ENCODE measurements at regions not wholly inside any gene's neighbourhood (a gene's known extent, or its start where the extent isn't known, plus 50 kb on each side); places are given as distances from the start of the nearest gene placed in this dataset.

DNA sequence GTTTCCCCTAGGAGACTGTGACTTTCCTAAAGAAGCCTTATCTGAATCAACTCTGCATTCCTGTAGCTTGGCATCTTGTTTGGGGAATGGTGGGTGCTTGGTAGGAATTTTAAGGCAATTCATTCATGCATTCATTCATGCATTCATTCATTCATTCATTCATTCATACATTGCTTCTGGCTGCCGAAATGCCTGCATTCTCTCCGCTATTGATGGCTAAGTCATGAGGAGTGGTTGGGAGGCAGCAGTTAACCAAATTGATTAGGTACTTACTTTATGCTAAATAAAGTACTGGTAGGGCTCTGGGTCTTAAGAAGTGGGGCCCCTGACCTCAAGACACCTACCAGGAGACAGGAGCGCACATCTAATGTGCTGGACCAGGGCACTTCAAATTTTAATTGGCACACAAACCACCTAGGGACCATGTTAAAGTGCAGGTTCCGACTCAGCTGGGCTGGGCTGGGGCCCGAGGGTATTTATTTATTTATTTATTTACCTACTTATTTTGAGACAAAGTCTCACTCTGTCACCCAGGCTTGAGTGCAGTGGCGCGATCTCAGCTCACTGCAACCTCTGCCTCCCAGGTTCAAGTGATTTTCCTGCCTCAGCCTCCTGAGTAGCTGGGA lies 127.6 kb downstream of the ANKRD60 start:
- TF ChIP-seq POLR2A (IDR thresholded peaks at IDR 0.05) (no peak), EP300 (IDR thresholded peaks at IDR 0.05) (no peak)
- TF ChIP-seq, protein P1, sequence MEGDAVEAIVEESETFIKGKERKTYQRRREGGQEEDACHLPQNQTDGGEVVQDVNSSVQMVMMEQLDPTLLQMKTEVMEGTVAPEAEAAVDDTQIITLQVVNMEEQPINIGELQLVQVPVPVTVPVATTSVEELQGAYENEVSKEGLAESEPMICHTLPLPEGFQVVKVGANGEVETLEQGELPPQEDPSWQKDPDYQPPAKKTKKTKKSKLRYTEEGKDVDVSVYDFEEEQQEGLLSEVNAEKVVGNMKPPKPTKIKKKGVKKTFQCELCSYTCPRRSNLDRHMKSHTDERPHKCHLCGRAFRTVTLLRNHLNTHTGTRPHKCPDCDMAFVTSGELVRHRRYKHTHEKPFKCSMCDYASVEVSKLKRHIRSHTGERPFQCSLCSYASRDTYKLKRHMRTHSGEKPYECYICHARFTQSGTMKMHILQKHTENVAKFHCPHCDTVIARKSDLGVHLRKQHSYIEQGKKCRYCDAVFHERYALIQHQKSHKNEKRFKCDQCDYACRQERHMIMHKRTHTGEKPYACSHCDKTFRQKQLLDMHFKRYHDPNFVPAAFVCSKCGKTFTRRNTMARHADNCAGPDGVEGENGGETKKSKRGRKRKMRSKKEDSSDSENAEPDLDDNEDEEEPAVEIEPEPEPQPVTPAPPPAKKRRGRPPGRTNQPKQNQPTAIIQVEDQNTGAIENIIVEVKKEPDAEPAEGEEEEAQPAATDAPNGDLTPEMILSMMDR (IDR thresholded peaks at IDR 0.05), result no peak
- DNase-seq (ENCODE audit: low spot score in 2 of 2), result no peak
- Histone ChIP-seq H3K36me3 (no peaks in the 10 kb centered on the region), H3K27me3 (no peaks in the 10 kb centered on the region), H3K4me3 (no peak overlapping the region), H3K9me3 (no peaks in the 10 kb centered on the region), H3K27ac (no peak overlapping the region), H3K4me1 (peaks cover 0 to 22% (median 0%) of the 10 kb centered on the region in 4 donors)
- 94 to 97% methylated on average over 7 of the region's 7 CpGs for WGBS, 2 donors

DNA sequence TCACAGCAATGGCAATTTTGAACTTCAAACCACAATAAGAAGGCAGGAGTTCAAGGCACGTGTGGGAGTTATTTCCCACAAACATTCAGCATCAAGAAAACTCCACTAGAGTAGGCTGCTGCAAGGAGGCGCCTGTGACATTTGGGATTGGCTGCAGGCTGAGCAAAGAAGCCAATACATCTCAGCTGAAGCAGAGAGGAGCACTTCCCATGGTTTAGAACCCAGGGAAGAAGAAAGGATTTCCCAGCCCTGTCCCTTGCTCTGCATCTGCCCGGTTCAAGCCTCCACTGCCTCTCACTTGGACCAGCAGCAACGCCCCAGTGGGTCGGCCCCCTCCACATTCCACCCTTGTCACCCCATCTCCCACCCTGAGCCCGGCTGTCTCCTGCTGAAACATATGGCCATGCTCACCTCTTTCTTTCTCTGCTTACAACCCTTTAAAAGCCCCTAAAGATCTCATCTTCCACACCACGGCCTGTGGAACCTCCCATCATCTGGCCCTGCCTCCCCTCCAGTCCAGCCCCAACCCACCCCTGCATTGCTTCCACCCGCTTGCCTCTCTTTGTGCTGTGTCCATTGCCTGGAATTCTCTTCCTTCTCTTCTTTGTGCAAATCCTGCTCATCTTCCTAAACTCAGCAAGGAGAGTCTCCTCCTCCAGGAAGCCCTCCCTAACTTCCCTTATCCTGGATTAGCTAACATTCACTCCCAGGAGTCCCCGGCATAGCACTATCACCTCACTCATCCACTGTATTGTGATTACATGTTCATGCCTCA lies 128.3 kb downstream of the ANKRD60 start:
- whole genome bisulfite sequencing, 2 donors, result 71 to 72% methylated on average over 9 of the region's 9 CpGs
- no peaks in the 10 kb centered on the region for H3K9me3 ChIP-seq
- TF ChIP-seq EP300 (IDR thresholded peaks at IDR 0.05) (no peak), POLR2A (IDR thresholded peaks at IDR 0.05) (no peak)
- TF ChIP-seq, protein P1 (IDR thresholded peaks at IDR 0.05), result no peak
- H3K27ac ChIP-seq, result no peak overlapping the region
- no peaks in the 10 kb centered on the region for H3K27me3 ChIP-seq
- no peaks in the 10 kb centered on the region for H3K36me3 ChIP-seq
- peaks cover 0 to 22% (median 0%) of the 10 kb centered on the region in 4 donors for H3K4me1 ChIP-seq
- no peak for DNase-seq (ENCODE audit: low spot score in 2 of 2)
- H3K4me3 ChIP-seq, result no peak overlapping the region

DNA sequence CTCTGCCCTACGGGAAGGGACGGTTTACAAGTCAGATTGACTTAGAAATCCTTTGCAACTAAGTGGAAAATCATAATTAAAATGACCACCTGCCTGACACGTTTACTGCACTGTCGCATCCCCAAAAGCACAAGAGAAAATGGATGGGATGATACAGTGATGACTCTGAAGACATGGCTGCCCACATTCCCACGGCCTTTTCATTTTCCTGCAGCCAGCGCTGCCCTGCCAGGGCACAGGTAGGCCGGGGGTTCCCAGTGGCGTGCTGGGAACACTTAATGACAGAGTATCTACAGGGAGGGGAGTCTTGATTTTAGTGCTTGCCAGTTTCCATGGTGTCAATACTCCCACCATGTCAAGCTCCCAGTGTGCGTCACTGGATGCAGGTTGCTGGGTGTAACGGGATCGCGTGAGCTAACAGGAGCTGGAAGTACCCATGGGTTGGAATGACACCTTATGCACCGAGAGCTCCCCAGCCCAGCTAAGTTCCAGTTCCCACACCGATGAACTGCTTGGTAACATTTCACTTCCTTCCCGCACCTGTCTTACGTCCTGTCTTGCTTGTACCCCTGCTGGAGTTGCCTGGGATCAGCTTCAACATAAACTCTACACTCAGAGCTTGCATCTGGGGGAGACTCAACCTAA lies 129.0 kb downstream of the ANKRD60 start:
- 91 to 94% methylated on average over 16 of the region's 16 CpGs for WGBS, 2 donors
- DNase-seq (ENCODE audit: low spot score in 2 of 2), result no peak

DNA sequence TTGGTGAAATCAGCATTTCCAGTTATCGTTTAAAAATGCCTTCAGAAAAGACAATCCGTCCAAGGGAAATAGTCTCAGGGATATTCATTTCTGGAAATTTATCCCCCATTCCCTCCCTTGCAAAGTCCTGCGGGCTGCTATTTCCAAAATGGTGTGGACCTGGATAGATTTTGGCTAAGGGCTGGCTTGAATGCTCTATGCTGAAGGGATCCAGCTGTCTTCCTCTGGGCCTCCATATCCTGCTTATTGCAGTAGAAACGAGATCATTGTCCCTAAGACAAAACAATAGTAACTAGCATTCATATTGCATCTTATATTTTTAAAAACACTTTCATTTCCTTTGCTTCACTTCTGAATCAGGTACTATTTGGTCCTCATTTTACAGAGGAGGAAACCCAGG lies 129.9 kb downstream of the ANKRD60 start:
- no peak overlapping the region for H3K4me3 ChIP-seq
- DNase-seq (ENCODE audit: low spot score in 2 of 2), result no peak
- no peaks in the 10 kb centered on the region for H3K36me3 ChIP-seq
- 85 to 87% methylated on average over 4 of the region's 4 CpGs for WGBS, 2 donors
- H3K9me3 ChIP-seq, result no peaks in the 10 kb centered on the region
- no peaks in the 10 kb centered on the region for H3K27me3 ChIP-seq
- H3K27ac ChIP-seq, result no peak overlapping the region
- TF ChIP-seq, protein P1 (IDR thresholded peaks at IDR 0.05), result no peak
- no peak for TF ChIP-seq EP300 (IDR thresholded peaks at IDR 0.05)
- H3K4me1 ChIP-seq, result peaks cover 0 to 22% (median 0%) of the 10 kb centered on the region in 4 donors

More for the DNA sequence above, 129.0 kb downstream of the ANKRD60 start:
- H3K27ac ChIP-seq, result no peak overlapping the region
- H3K4me3 ChIP-seq, result no peak overlapping the region
- TF ChIP-seq POLR2A (IDR thresholded peaks at IDR 0.05) (no peak), EP300 (IDR thresholded peaks at IDR 0.05) (no peak)
- TF ChIP-seq, protein P1 (IDR thresholded peaks at IDR 0.05), result no peak
- H3K9me3 ChIP-seq, result no peaks in the 10 kb centered on the region
- peaks cover 0 to 22% (median 0%) of the 10 kb centered on the region in 4 donors for H3K4me1 ChIP-seq
- H3K36me3 ChIP-seq, result no peaks in the 10 kb centered on the region
- H3K27me3 ChIP-seq, result no peaks in the 10 kb centered on the region

DNA sequence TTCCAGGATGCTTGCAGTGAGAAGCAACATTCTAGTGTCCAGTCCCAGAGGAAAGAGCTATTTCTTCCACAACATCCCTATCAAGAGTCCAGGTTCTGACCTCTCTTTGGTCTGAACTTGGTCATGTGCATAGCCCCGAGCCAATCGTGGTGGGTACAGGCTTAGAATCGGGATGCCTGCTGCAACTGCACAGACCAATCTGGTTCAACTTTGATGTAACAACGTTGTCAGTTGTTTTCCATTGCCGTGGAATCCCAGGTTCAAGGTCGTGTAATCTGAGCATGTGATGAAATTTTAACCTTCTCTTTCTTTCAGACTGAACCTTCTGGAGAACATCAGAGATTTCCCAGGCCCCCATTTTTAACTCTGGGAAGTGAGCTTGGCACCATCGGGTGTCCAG lies 130.5 kb downstream of the ANKRD60 start:
- peaks cover 0 to 21% (median 0%) of the 10 kb centered on the region in 4 donors for H3K4me1 ChIP-seq
- H3K9me3 ChIP-seq, result no peaks in the 10 kb centered on the region
- H3K36me3 ChIP-seq, result no peaks in the 10 kb centered on the region
- TF ChIP-seq, protein P1 (IDR thresholded peaks at IDR 0.05), result no peak
- TF ChIP-seq EP300 (IDR thresholded peaks at IDR 0.05) (no peak), POLR2A (IDR thresholded peaks at IDR 0.05) (no peak)
- no peak overlapping the region for H3K27ac ChIP-seq
- WGBS, 2 donors, result 80 to 85% methylated on average over 7 of the region's 7 CpGs
- no peak overlapping the region for H3K4me3 ChIP-seq
- H3K27me3 ChIP-seq, result no peaks in the 10 kb centered on the region
- DNase-seq (ENCODE audit: low spot score in 2 of 2), result no peak

Data from tibial nerve (tissue), 4 donors.